ENCODE measurements at regions not wholly inside any gene's neighbourhood (a gene's known extent, or its start where the extent isn't known, plus 50 kb on each side); places are given as distances from the start of the nearest gene placed in this dataset.
"Not testable (repeated sequence)": the region's sequence is repeated elsewhere in the genome, so short reads cannot be mapped to it uniquely, and the experiment has no call there.

- not testable (repeated sequence) for TF ChIP-seq CTCF, EP300, POLR2A (IDR thresholded peaks at IDR 0.05)
Measured at GRCh38 chr12:131633610-131634009, 77.3 kb upstream of the SFSWAP start.

All from suprapubic skin (tissue), 3 donors.